ENCODE measurements at regions not wholly inside any gene's neighbourhood (a gene's known extent, or its start where the extent isn't known, plus 50 kb on each side); places are given as distances from the start of the nearest gene placed in this dataset.

DNA sequence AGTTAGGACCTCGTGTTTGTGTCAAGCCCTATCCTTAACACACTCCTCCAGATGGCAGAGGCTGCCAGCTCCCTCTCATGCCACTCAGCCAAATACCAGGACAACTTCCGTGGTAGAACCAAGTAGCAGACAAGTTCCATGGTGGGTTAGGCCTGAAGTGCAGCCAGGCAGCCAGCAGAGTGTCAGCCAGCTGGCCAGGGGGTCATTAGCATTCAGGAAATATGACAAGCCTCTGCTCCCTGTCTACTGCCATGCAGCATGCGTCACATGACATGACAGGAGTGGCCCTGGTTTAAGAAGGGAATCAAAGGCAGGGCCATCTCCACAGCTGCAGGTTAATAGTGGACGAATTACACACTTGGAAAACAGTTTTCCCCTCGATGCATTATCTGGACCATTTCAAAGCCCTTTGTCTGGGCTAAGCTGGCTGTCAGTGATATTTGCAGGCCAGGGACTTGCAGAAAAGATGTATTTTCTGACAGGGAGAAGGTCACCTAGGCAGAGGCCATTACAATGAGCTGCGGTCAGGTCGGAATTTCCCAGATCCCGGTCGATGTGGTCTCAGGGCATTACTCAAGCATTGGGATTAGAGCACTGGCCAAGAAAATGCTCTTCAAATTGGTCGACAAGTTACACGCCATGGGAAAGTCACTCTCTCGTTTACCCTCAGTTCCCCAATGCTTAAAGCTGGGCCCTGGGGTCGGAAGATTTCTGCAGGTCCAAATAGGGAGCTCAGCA lies 461.7 kb upstream of the CADM1 start:
- TF ChIP-seq, protein P1, sequence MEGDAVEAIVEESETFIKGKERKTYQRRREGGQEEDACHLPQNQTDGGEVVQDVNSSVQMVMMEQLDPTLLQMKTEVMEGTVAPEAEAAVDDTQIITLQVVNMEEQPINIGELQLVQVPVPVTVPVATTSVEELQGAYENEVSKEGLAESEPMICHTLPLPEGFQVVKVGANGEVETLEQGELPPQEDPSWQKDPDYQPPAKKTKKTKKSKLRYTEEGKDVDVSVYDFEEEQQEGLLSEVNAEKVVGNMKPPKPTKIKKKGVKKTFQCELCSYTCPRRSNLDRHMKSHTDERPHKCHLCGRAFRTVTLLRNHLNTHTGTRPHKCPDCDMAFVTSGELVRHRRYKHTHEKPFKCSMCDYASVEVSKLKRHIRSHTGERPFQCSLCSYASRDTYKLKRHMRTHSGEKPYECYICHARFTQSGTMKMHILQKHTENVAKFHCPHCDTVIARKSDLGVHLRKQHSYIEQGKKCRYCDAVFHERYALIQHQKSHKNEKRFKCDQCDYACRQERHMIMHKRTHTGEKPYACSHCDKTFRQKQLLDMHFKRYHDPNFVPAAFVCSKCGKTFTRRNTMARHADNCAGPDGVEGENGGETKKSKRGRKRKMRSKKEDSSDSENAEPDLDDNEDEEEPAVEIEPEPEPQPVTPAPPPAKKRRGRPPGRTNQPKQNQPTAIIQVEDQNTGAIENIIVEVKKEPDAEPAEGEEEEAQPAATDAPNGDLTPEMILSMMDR (IDR thresholded peaks at IDR 0.05): no peak
- no peak for TF ChIP-seq POLR2A (IDR thresholded peaks at IDR 0.05)
